CD4-positive, alpha-beta T cell treated with Interleukin-15 for 1 hour (primary cell): ENCODE measurements at regions not wholly inside any gene's neighbourhood (a gene's known extent, or its start where the extent isn't known, plus 50 kb on each side); places are given as distances from the start of the nearest gene placed in this dataset.
A peak's percentile ranks its signal among the peaks of the same experiment; 100 is the strongest.

Source experiments
- DNase-seq: peaks from one replicate; pipeline ENCODE4 v3.0.0-alpha.2; 2020

DNA sequence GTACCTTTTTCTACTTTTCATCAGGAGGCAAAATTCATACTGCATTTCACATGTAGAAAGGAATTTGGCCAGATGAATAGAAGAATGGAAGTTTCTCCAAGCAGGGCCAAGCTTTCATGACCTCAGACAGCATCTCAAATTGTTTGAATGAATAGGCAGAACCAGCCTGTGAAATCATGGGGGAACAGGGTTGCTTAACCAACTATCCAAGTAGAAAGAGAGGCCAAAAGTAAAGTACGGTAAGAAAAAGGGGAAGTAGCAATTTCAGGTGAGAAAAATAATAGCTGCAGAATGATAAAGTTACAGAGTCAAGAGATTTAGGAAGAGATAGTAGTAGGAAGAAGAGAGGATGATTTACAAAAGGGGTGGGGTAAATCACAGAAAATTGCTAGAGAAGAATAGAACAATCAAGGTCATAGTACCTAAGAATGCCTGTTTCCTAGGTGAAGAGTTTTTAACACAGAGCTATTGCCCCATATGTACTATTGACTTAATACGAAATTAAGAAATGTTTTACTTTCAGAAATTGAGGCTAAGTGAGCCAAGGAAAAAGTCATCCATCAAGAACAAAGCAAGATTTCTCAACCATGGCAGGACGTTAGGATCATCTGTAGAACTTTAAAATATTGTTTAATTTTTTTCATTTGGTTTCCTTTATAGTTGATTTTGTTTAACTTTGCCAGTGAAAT is 177.1 kb upstream of the TET2 start:
- no peak for DNase-seq

DNA sequence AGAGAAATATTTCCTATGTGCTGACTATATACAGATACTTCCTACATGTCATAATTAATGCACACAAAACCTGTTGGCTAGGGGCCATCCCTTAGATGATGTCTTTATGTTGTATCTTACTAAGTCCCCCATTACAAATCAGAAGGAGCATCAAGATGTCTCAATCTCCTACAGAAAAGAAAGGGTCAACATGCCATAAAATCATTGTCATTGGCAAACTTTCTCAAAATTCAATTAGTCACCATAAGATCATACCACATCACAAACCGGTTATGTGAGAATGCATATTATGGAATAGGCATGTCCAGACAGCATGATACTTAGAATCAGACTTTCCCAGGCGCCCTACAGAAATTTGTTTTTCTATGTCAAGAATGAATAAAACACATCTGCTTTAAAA is 175.2 kb upstream of the TET2 start:
- DNase-seq: no peak

DNA sequence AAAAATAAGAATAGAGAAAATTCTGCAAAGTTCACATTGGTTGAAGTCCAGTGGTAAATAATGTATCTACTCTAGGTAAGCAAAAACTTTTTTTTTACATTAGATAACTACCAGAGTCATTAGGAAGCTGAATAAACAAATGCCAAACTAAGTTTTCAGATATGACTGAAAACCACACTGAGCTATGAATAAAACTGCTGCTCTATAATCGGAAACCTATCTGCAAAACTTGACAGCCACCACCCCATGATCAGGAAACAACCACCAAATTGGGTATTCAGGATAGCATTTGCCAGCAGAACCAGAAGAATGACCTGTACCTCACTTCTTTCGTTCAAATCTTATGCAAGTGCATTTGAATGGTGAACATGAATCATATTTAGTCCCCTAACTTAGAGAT is 173.0 kb upstream of the TET2 start:
- DNase-seq: no peak

DNA sequence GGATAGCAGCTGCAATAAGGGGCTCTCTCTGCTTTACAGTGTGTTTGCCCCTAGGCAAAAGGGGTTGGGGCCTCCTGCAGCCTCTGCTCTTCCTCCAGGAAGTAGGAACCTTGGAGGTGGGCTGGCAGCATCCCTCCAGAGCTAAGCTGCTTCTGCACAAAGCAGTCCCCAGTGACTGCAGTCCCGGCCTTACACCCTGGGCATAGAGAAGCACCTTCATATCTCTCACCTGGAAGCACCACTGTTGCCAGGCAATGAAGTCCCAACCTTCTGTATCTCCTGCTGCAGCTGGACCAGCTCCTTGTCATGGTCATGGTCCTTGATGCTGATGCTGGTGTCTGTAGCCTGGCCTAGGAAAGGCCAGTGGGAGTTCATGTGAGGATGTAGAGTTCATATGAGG is 171.1 kb upstream of the TET2 start:
- DNase-seq: no peak

DNA sequence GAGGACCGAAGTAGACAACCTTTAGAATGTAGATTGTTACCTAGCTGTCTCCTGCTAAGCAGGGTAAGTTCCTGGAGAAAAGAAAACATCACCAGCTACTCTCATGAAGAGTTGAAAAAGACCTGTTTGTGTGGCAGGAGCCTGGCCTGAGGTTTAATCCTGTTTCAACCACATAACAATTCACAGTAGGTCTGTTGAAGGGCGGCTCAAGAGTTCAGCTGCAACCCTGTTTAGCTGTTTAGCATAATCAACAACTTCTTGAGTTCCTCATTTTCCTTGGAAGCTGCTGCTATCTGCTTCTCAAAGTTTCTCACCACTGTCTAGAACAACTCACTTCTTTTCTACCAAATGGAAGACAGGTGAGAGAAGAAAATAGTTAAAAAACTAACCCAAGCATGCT is 170.4 kb upstream of the TET2 start:
- DNase-seq: no peak

DNA sequence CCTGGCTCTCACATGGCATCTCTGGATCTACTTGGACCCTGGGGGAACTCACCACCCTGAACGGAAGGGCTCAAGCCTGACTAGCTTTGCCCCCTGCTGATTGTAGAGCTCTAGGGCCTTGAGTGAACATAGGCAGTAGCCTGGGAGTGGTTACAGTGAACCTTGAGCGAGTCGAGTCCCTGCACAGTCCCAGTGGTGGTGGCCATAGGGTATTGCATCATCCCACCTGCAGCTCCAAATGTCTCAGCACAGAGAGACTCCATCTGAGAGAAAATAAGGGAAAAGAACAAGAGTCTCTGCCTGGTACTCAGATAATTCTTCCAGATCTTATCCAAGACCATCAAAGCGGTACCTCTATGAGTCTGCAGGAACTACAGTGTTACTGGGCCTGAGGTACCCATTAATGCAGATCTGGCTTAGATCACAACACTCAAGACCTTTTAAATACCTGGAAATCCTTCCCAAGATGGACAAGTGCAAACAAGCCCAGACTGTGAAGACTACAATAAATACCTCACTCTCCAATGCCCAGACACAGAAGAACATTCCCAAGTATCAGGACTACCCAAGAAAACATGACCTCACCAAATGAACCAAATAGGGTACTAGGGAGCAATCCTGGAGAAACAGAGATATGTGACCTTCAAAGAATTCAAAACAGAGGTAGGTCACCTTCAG is 167.5 kb upstream of the TET2 start:
- DNase-seq: no peak

DNA sequence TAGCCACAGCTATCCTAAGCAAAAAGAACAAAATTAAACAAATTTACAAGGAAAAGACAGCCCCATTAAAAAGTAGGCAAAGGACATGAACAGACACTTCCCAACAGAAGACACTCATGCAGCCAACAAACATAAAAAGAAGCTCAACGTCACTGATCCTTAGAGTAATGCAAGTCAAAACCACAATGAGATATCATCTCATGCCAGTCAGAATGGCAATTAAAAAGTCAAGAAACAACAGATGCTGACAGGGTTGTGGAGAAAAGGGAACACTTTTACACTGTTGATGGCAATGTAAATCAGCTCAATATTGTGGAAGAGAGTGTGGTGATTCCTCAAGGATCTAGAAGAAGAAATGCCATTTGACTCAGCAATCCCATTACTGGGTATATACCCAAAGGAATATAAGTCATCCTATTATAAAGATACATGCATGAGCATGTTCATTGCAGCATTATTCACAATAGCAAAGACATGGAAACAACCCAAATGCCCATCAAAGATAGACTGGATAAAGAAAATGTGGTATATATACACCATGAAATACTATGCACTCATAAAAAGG is 163.0 kb upstream of the TET2 start:
- DNase-seq: no peak

DNA sequence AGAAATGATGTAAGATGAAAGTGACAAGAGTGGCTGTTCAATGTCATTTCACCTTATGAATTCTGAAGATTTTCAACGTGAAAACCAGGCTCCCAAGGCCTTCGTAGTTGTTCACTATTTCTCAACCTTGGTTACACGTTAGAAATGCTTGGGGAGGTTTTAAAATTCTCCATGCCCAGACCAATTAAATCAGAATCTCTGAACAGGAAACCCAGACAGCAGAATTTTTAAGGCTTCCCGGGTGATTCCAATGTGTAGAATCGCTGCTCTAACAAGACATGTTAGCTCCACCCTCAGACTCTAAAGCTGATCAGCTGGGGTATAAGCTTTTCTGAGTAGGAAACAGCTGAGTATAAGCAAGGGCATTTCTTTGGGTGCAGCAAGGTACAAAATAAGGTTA is 160.4 kb upstream of the TET2 start:
- no peak for DNase-seq

DNA sequence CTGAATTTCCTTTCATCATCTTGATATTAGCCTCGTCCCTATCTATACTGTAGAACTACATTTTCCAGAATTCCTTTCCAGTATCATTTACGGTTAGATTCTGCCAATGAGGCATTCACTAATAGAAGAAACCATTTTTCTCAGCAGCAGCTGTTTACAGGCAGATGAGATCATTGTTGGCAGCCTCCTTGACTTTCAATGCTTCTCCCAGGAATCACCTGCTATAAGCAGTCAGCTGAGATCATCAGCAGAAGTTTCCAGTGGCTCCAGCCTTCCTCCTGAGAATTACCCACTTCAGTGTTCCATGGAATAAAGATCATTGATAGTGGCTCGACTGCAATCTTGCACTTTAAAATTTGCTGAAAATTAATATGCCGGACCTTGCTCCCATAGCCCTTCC is 157.3 kb upstream of the TET2 start:
- no peak for DNase-seq

DNA sequence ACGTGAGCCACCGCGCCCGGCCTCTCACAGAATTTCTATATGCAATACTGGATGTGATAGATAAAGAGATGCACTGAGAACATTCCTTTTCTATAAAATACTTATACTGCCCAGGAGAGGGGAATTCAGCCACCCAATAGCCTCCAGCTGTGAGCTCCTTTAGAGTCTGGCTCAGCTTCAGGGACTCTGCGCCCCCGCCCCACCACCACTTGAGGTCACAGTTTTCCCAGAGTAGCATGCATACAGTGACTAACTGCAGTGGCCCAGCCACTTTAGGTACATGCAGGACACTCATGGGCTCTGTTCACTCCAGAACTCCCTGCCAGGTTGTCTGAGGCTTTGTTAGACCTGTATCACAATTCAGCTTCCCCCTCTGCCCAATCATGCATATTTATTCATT is 144.4 kb upstream of the TET2 start:
- DNase-seq: no peak

DNA sequence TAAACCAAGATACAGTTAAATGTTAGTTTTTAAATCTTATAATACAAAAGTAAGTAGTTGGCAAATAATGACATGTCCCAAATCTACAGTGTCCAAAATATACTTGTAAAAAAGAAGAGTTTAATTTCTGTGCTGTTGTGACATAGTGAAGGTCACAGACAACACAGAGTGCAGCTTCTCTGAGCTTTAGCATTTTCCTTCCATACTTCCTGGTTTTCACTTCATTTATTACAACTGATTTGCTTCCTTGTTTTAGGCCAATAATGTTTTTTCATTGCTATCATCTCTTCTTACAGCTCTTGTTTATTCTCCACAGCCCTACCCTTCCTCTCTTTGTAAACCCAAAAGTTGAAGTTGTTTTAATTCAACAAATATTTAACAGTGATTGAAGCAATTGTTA is 132.4 kb upstream of the TET2 start:
- no peak for DNase-seq

DNA sequence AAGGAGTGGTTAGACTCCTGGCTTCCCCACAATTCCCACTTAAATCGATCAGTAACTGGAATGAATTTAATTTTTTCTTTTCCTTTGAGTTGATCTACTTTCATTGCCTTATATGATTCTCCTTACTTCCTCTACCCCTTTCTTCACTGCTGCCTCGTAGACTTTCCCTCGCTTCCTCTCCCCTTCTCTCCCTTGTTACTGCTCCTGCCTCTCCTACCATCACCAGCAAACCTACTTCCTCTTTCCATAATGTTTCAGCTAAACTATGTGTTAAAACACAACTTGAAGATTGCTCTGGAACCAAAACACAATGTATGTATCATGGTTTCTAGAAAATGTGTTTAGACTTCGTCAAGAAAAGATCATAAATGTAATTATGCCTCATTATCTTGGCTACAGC is 132.0 kb upstream of the TET2 start:
- no peak for DNase-seq

DNA sequence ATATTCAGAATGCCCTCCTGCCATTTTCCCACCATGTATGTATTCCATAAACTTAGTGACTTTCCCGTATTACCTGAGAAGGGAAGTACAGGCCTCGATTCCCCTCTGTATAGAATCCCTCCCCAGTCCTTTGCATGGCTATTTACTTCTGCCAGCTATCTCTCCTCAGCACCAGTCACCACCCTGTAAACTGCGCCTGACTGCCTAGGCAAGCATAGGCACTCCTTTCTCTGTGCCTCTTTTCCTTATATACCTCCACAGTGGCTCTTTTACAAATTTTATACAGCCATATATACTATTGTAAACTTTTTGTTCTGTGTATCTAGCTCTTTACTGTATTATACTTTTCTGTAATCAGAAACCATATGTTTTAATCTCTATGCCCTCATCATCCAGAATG is 130.9 kb upstream of the TET2 start:
- no peak for DNase-seq

DNA sequence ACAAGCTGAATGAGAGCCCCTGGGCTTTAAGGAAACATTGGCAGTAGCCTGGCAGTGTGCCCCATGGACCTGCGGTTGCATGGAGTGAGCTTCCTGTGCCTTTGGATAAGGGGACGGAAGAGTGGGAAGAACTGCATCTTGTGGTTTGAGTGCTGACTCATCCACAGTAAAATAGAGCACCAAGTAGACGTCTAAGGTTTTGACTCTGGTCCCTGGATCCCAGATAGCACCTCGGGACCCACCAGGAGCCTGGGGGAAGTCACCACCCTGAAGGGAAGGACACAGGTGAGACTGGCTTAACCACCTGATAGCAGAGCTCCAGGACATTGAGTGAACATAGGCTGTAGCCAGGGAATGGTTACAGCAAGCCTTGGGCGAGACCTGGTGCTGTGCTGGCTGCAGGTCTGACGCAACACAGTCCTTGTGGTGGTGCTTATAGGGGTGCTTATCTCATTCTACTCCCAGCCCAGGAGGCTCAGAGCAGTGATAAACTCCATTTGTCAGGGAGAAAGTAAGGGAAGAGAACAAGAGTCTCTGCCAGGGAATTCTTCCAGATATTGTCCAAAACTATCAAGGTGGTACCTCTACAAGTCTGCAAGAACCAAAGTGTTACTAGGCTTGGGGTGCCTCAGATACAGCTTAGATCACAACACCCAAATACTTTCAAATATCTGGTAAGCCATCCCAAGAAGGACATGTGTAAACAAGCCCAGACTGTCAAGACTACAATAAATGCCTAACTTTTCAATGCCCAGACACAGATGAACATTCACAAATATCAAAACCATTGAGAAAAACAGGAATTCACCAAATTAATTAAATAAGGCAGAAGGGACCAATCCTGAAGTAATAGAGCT is 123.6 kb upstream of the TET2 start:
- DNase-seq: no peak

DNA sequence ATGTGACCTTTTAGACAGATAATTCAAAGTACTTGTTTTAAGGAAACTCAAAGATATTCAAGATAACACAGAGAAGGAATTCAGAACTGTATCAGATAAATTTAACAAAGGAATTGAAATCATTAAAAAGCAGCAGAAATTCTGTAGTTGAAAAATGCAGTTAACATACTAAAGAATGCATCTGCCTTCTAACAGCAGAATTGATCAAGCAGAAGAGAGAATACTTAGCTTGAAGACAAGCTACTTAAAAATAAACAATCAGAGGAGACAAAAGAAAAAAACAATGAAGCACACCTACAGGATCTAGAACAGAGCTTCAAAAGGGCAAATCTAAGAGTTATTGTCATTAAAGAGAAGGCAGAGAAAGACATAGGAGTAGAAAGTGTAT is 123.0 kb upstream of the TET2 start:
- DNase-seq: no peak

DNA sequence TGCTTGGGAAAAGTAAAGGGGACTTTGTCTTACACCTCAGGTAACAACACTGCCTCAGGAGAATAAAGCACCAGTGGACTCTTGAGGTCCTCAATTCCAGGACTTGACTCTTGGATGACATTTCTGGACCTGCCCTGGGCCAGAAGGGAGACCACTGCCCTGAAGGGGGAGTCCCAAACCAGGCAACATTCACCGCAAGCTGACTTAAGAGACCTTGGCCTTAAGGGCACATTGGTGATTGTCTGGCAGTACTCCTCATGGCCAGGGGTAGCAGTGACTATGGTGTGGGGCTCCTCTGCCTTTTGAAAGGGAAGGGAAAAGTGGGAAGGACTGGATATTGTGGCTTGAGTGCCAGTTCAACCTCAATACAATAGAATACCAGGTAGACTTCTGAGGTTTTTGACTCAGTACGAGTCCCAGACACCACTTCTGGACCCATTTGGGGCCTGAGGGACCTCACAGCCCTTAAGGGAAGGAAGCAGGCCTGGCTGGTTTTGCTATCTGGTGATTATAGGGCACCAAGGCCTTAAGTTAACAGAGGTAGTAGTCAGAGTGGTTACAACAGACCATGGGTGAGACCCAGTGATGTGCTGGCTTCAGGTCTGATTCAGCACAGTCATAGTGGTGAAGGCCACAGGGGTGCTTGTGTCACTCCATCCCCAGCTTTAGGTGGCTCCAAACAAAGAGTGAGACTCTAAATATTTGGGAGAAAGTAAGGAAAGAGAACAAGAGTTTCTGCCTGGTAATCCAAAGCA is 121.2 kb upstream of the TET2 start:
- DNase-seq: no peak

DNA sequence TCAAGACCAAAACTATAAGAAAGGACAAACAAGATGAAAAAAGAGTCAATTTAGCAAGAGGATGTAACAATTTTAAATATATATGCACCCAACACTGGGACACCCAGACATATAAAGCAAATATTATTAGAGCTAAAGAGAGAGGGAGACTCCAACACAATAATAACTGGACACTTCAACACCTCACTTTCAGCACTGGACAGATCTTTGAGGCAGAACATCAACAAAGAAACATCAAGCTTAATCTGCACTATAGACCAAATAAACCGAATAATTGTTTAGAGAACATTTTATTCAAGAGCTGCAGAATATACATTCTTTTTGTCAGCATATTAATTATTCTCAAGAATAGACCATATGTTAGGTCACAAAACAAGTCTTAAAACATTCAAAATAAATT is 109.7 kb upstream of the TET2 start:
- DNase-seq: no peak

DNA sequence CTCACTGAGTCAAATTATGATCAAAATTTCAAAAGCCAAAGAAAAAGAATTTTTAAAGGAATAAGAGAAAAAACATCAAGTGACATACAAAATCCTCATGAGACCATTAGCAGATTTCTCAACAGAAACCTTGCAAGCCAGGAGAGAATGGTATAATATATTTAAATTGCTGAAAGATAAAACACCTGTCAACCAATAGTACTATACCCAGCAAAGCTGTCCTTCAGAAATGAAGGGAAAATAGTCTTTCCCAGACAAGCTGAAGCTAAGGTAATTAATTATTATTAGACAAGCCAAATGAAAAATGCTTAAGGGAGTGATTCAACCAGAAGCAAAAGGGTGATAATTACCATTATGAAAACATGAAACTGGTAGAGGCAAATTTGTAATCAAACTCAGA is 104.2 kb upstream of the TET2 start:
- DNase-seq: no peak

DNA sequence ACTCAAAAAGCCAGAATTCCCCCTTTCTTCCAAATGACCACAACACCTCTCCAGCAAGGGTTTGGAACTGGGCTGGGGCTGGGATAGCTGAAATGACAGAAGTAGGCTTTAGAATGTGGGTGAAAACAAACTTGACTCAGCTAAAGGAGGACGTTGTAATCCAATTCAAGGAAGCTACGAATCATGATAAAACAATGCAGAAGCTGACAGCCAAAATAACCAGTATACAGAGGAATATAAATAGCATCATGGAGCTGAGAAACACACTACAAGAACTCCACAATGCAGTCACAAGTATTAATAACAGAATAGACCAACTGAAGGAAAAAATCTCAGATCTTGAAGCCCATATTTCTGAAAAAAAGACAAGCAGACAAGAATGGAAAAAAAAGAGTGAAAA is 95.8 kb upstream of the TET2 start:
- no peak for DNase-seq

DNA sequence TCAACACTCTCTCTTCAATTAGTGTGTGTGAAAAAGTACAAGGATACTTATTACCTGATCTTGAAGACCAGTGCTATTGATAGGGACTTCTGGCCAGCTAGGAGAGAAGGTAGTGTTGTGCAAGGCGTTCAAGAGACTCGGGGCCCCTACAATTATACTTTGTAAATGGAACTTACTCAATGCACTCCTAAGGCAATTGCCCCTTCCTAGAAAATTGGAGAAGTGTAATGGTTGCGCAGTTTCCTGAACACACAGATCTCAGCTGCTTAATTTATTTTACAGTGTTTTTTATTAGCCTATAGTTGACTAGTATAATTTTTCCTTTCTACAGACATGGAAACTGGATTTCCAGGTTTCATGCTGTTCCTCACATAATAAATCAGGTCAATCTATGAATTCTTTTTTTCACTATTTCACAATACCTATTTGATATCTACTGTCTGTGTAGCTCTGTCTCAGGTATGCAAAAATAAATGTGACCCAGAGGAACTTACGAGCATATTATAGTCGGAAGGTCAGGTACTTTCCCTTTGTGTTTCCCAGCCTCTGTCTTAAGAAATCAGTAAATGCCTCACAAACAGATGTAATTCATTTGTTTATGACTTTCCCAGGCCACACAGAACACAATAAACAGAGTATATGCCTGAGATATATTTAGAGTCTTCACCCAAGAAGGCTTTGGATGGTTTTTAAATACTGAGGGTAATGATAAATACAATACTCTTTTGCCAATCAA is 89.1 kb upstream of the TET2 start:
- DNase-seq: no peak

DNA sequence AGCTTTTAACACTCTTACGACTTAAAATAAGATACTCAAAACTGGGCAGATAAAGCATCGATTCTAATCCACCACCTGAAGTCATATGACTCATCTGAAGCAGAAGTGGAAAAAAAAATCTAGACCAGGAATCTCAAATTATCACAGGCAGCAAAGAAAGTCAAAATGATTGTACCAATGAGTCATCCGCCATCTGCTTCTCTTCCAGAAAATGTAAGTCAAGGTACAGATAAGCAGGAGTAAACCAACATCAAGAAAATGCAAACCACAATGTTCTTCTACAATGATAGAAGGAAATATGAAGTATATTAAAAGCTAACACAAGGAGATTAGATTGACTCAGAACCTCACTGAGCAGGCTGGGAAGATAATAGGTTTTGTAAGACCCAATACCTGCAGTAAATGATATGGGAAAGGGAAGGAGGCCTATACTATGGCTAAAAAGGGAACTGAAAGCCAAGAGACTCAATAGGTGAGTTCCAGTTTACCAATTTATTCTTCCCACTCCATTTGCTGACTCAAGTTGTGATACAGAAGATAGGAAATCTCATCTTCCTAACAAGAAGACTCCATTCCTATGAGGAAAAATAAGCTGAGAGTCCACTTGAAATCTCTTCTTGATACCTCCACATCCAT is 88.4 kb upstream of the TET2 start:
- DNase-seq: no peak

DNA sequence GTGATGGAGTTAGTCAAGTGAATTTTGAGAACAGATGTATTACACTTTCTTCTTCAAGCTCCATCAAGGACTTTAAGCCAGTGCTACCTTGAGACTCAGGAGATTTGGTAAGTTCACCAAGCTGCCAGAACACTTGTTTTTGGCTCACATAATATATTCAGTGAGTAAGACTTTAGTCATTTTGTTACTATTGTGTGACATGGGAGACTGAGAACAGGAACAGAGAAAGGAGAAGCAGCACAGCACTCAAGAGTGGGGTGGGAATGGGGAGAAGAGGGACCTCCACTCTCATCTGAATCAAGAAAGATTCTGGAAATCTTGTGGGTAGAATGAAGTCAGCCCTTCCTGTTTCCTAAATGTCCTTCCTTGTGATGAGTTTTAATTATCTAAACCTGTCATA is 87.3 kb upstream of the TET2 start:
- DNase-seq: peak; percentile 47
